Erythroblast (primary cell): ENCODE measurements at regions not wholly inside any gene's neighbourhood (a gene's known extent, or its start where the extent isn't known, plus 50 kb on each side); places are given as distances from the start of the nearest gene placed in this dataset.

Experiments used
- GATA1 ChIP-seq: IDR thresholded peaks from 2 replicates; pipeline ENCODE4 v1.6.1; 2011; ENCODE audit warnings: low read depth, mild to moderate bottlenecking, control low read depth, low read length, moderate library complexity
- POLR2A ChIP-seq: IDR thresholded peaks from 2 replicates; pipeline ENCODE4 v1.6.1; 2011; ENCODE audit warnings: mild to moderate bottlenecking, low read length

GRCh38 chr6:43919774-43920173 is 149.8 kb downstream of the VEGFA start:
- TF ChIP-seq POLR2A: no peak
- no peak for TF ChIP-seq GATA1
